Fibroblast of pulmonary artery (primary cell): ENCODE measurements at regions not wholly inside any gene's neighbourhood (a gene's known extent, or its start where the extent isn't known, plus 50 kb on each side); places are given as distances from the start of the nearest gene placed in this dataset.
A peak's percentile ranks its signal among the peaks of the same experiment; 100 is the strongest.

Source experiments
- DNase-seq: peaks from one replicate; pipeline ENCODE4 v3.0.0-alpha.2; 2010; ENCODE audit warnings: low read depth
- H3K4me3 ChIP-seq: replicated peaks from 2 replicates; pipeline ENCODE4 v1.5.1; 2011; ENCODE audit warnings: low read depth, mild to moderate bottlenecking, control low read depth, low read length, moderate library complexity
- TF ChIP-seq, protein P1 (sequence below): IDR thresholded peaks from 2 replicates; pipeline ENCODE4 v1.5.1; 2011; ENCODE audit warnings: mild to moderate bottlenecking, control low read depth, low read length, inconsistent platforms; ENCODE audit errors: missing control alignments

DNA sequence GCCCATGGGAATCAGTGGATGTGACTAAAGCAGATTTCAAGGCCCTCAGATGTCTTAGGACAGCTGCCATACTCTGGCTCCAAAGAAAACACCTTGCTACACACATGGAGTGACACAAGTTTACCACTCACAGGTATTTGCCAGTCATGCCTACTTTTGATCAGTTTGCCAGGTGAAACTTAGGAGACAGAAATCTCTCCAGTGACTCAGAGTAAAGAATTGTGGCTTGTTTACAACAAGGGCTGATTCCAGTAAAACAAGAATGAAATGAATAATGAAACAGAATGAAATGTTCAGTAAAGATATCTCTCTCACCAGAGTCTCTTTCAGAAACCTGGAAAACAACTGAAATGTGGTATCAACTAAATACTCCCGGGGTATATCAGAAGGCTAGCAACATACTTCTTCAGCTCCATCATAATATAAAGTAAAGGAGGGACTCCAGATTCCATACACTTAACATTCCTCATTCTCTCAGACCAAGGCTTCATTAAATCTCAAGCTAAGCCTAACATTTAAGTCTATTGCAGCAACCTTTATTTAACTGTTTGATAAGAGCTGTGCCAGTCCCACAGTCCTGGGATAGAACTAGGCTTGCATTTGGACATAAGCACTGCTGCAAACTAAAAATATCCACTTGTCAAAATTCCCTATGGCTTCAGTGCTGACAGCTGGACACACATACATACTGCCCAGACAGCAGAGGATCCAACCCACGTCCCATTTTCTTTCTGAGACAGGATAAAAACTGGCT is 143.3 kb downstream of the SIPA1L2 start:
- no peak overlapping the region for H3K4me3 ChIP-seq
- TF ChIP-seq, protein P1, sequence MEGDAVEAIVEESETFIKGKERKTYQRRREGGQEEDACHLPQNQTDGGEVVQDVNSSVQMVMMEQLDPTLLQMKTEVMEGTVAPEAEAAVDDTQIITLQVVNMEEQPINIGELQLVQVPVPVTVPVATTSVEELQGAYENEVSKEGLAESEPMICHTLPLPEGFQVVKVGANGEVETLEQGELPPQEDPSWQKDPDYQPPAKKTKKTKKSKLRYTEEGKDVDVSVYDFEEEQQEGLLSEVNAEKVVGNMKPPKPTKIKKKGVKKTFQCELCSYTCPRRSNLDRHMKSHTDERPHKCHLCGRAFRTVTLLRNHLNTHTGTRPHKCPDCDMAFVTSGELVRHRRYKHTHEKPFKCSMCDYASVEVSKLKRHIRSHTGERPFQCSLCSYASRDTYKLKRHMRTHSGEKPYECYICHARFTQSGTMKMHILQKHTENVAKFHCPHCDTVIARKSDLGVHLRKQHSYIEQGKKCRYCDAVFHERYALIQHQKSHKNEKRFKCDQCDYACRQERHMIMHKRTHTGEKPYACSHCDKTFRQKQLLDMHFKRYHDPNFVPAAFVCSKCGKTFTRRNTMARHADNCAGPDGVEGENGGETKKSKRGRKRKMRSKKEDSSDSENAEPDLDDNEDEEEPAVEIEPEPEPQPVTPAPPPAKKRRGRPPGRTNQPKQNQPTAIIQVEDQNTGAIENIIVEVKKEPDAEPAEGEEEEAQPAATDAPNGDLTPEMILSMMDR, result no peak
- no peak for DNase-seq

DNA sequence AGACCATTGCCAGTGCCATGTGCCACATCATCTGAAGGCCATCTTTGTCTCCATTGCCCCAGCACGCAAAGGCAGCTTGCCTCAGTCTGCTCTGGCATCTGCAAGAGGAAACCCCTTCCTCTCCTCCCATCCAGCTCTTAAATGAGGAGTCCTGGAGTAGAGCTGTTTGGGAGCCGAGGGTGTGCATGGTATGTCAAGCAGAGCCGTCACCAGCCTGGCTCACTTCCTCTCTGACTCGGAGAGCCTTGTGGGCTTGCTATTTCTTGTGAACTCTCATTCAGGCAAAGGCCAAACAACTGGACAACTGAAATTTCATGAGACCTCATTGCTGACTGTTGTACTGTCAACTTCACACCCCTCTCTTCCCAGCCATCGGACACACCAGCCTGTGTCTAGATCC is 143.9 kb downstream of the SIPA1L2 start:
- TF ChIP-seq, protein P1, result no peak
- no peak for DNase-seq

DNA sequence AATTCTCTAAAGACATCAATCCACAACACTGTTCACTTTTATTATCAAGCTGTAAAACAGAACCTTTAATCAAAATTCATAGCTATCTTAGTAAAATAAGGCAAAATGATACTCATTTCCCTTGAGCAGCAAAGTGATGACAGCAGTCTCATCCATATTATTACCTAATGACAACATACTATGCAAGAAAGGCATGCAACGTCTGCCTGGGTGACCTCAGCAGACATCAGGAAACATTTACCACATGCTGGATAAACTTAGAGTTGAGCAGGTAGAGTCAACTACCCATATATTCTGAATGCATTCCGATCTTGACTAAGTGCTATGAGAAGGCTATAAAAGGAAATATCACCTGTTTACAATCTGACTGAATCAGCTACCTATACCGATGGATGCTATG is 145.1 kb downstream of the SIPA1L2 start:
- TF ChIP-seq, protein P1, result no peak
- H3K4me3 ChIP-seq, result no peak overlapping the region
- no peak for DNase-seq

More for the DNA sequence above, 143.9 kb downstream of the SIPA1L2 start:
- H3K4me3 ChIP-seq, result no peak overlapping the region

DNA sequence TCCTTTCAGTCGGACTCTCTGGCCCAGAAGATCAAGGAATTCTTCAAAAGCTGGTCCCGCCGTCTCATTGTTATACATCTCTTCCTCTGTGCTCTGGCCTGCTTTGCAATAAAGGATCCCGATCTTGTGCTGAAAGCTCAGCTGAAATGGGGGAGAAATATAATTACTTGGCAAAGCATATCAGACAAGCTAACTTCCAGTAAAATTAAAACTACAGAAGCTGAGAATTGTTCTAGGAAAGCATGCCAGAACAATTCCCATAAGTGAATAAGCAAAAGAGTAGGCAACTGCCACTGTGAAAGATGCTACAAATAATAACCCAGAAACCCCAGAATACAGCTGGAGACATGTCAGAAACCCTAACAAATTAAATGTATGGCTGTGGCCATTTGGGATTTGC is 146.1 kb downstream of the SIPA1L2 start:
- no peak overlapping the region for H3K4me3 ChIP-seq
- TF ChIP-seq, protein P1, result no peak
- DNase-seq, result no peak

DNA sequence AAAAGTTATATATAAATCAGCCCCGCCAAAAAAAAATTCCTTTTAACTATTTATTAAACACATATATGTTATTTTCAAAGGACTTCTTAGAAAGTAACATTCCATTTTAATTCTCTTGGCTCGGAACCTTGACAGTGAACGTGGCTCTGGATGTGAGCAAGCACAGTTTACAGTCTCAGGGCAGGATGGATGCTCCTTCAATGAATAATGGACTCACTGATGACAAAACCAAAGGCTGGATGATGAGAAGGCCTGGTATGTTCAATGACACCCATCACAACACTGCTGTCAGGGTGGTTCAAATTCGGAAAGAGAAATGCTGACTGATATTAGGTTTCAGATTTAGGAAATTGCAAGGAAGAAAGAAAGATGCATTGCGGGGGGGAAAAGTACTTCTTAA is 148.8 kb downstream of the SIPA1L2 start:
- TF ChIP-seq, protein P1, result no peak
- no peak overlapping the region for H3K4me3 ChIP-seq
- no peak for DNase-seq

DNA sequence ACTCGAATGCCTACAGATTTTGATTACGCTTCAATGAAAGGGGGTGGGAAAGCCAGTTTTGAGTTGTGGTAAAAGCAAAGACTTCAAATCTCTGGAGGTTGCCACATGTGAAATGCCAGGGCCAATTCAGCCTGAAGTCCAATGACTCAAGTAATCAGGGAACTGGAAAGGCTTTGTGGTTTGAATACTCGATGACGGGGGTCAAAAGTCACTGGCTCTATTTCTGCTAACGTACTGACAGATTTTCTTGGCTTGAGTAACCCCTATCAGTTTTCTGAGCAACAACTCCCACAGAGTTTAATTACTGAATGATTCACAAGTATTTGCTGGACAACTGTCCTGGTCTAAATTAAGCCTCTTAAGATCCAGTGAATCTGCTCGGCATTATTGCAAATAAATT is 152.2 kb downstream of the SIPA1L2 start:
- TF ChIP-seq, protein P1, result no peak
- H3K4me3 ChIP-seq, result no peak overlapping the region
- DNase-seq, result peak; percentile 78

DNA sequence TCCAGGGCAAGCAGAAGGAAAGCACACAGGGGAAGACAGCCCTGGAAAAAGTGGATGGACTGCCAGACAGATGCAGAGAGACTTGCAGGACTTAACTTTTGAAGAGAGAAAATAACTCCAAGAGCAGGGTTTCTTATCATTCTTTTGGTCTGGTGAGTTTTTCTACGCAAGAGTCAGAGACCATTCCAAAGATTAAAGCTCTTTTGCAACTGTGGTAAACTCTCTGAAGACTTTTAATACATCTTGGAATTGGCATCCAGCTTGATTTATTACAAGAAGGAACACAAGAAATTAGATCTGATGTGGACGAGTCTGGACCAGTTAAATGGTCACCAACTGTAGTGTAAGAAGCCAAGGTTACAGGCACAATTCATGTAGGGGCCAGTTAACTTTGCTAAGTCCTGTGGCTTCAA is 153.4 kb downstream of the SIPA1L2 start:
- TF ChIP-seq, protein P1, result no peak
- peak; percentile 39 for DNase-seq
- H3K4me3 ChIP-seq, result no peak overlapping the region
